Right cardiac atrium (tissue), 5 donors: ENCODE measurements at regions not wholly inside any gene's neighbourhood (a gene's known extent, or its start where the extent isn't known, plus 50 kb on each side); places are given as distances from the start of the nearest gene placed in this dataset.

Source experiments
- ATAC-seq, 2 donors: fragments of 200-7000 bp; cut with Tn5 transposase; one replicate each; pipeline versions ENCODE4 v1.8.0 to v1.9.1; 2020; ENCODE audit warnings: moderate library complexity in 2 of 2, mild to moderate bottlenecking in 1 of 2
- DNase-seq, 3 donors: peaks; one replicate each; pipeline ENCODE4 v3.0.0-alpha.2; 2020
- H3K27ac ChIP-seq: one replicate; pipeline ENCODE4 v1.5.1; 2013; ENCODE audit warnings: mild to moderate bottlenecking, low read length, control low read depth, moderate library complexity
- H3K27me3 ChIP-seq: one replicate; pipeline ENCODE4 v1.6.1; 2013; ENCODE audit not compliant: control insufficient read depth, insufficient read depth
- H3K4me1 ChIP-seq: one replicate; pipeline ENCODE4 v1.6.1; 2013; ENCODE audit warnings: low read length; ENCODE audit not compliant: control insufficient read depth, insufficient read depth
- H3K4me3 ChIP-seq: one replicate; pipeline ENCODE4 v1.5.1; 2013; ENCODE audit warnings: low read length, control low read depth
- H3K9me3 ChIP-seq: one replicate; pipeline ENCODE4 v1.6.1; 2013; ENCODE audit warnings: low read length; ENCODE audit not compliant: control insufficient read depth
- WGBS: extraction: QIAGEN DNeasy Blood & Tissue Kit; methylation state at CpG from one replicate; pipeline ENCODE4 v1.1.7; 2013; 5-methylcytosine and 5-hydroxymethylcytosine counted together
- intact Hi-C, 4 donors: fragments of 100-400 bp; cut with DNase I; formaldehyde crosslinking; loops; one replicate each; pipeline versions ENCODE4 v1.11.0 to v1.14.0; 2022 to 2023
- donor health status: healthy with polysubstance abuse.
- donor health status: DM: no; HTN: yes; CAD: no.
- donor health status: DM: no; HTN: no; CAD: no.
- donor health status: DM: no; HTN: yes; CAD: no; lungs with severe emphysema.
- donor health status: DM: yes; HTN: yes; CAD: no.

GRCh38 chr10:98332623-98333269 lies 64.8 kb upstream of the LOXL4 start:
- H3K4me1 ChIP-seq: no peaks in the 10 kb centered on the region
- H3K27ac ChIP-seq: no peak overlapping the region
- no peak overlapping the region for H3K4me3 ChIP-seq
- WGBS: 76% methylated on average over 8 of the region's 8 CpGs
- intact Hi-C loops: no loop called here
- no peak for ATAC-seq
- H3K27me3 ChIP-seq: no peaks in the 10 kb centered on the region
- no peak for DNase-seq
- no peaks in the 10 kb centered on the region for H3K9me3 ChIP-seq

DNA sequence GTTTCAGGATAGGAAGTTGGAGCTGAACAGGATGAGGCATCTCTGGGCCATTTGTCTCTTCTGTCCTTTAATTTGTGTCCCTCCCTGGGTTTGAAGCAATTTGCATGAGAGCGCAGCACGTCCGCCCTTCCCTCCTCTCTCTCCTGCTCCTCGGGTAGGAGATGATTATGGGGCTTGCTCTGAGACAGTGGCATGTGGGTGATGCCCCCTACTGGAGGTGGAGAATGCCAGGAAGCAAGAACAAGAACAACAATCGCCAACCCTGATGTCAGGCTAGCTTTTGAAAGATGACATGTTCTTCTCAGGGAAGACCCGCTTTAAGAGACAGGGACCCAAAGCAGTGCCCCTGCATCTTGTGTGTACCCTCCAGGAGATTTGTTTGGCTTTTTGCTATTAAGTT lies 63.9 kb upstream of the LOXL4 start:
- no peak overlapping the region for H3K27ac ChIP-seq
- no peak for ATAC-seq
- 65% methylated on average over 6 of the region's 6 CpGs for WGBS

DNA sequence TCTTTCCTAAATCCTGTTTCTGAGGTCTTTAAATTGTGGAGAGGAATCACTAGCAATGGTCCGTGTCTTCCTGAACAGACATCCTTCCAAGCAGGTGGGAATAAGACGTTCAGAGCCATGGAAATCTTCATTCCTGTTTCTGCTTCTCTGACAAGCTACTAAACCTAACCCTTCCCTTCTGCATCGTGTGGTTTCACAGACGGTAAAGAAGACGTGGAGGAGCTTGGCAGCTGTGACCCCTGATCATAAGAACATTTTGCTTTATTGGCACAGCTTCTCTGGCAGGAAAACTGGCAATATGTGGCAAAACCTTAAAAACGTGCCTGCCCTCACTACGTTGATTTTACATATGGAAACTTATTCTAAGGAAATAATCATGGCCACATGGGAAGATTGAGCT lies 63.0 kb upstream of the LOXL4 start:
- Histone ChIP-seq H3K27ac (no peak overlapping the region), H3K27me3 (no peaks in the 10 kb centered on the region), H3K4me3 (no peak overlapping the region), H3K9me3 (no peaks in the 10 kb centered on the region), H3K4me1 (no peaks in the 10 kb centered on the region)
- no peak for ATAC-seq
- no peak for DNase-seq
- intact Hi-C loops: no loop called here
- WGBS: 77% methylated on average over 7 of the region's 7 CpGs

More for the DNA sequence above, 63.9 kb upstream of the LOXL4 start:
- Histone ChIP-seq H3K27me3 (no peaks in the 10 kb centered on the region), H3K9me3 (no peaks in the 10 kb centered on the region), H3K4me3 (no peak overlapping the region), H3K4me1 (no peaks in the 10 kb centered on the region)
- intact Hi-C loops: no loop called here
- no peak for DNase-seq

- Histone ChIP-seq H3K9me3 (no peaks in the 10 kb centered on the region), H3K27ac (no peak overlapping the region), H3K4me1 (no peaks in the 10 kb centered on the region), H3K27me3 (no peaks in the 10 kb centered on the region), H3K4me3 (no peak overlapping the region)
- WGBS: 93% methylated on average over 1 of the region's 1 CpG
- ATAC-seq (no peak), DNase-seq (no peak)
- intact Hi-C loops: no loop called here
Observed at GRCh38 chr10:98328640-98329039, 60.6 kb upstream of the LOXL4 start.

DNA sequence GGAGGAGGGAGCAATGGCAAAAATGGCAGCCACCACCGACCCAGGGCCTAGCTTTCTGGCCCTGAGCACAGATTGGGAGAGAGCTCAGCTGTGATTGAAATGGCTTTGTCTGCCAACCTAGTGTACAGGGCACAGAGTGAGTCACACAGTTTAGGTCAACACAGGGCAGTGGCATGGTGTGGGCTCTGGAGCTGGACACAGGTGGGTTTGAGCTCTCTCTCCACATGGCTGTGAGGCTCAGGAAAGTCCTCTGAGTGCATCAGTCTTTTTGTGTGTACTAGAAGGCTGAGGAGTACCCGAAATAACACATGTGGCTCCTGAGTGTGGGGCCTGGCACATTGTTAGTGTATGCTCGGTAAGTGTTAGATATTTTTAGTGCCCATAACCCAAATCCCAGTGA lies 60.2 kb upstream of the LOXL4 start:
- WGBS: 83% methylated on average over 3 of the region's 3 CpGs
- ATAC-seq (no peak), DNase-seq (no peak)
- no peak overlapping the region for H3K27ac ChIP-seq
- H3K4me3 ChIP-seq: no peak overlapping the region
- H3K27me3 ChIP-seq: no peaks in the 10 kb centered on the region
- intact Hi-C loops: no loop called here
- H3K9me3 ChIP-seq: no peaks in the 10 kb centered on the region
- H3K4me1 ChIP-seq: no peaks in the 10 kb centered on the region

DNA sequence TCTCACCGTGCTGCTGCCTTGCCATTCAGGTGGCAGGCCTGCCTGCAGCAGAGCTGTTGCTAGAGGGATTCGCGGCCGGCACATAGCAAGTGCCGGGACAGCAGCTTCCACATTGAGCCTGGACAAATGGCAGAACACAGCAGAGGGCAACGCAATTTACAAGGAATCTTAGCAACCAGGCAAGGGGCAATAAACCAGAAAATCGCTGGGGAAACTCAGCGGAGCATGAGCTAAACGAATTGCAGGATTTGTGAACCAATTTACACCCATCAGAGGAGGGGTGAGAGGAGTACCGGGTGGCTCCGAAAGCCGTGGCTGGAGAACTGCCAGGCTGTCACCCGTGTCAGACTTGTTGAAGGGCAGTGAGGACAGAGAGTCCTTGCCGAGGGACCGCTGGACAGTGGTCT lies 58.6 kb upstream of the LOXL4 start:
- no peak overlapping the region for H3K4me3 ChIP-seq
- H3K27ac ChIP-seq: peak overlapping the region; percentile 21
- WGBS: 32% methylated on average over 15 of the region's 15 CpGs
- H3K9me3 ChIP-seq: no peaks in the 10 kb centered on the region
- H3K4me1 ChIP-seq: peaks cover 6% of the 10 kb centered on the region
- DNase-seq (peak in 2 of 3 donors; percentile 63 to 71), ATAC-seq (peak in 1 of 2 donors; percentile 31)
- no peaks in the 10 kb centered on the region for H3K27me3 ChIP-seq
- intact Hi-C loops: no loop called here

DNA sequence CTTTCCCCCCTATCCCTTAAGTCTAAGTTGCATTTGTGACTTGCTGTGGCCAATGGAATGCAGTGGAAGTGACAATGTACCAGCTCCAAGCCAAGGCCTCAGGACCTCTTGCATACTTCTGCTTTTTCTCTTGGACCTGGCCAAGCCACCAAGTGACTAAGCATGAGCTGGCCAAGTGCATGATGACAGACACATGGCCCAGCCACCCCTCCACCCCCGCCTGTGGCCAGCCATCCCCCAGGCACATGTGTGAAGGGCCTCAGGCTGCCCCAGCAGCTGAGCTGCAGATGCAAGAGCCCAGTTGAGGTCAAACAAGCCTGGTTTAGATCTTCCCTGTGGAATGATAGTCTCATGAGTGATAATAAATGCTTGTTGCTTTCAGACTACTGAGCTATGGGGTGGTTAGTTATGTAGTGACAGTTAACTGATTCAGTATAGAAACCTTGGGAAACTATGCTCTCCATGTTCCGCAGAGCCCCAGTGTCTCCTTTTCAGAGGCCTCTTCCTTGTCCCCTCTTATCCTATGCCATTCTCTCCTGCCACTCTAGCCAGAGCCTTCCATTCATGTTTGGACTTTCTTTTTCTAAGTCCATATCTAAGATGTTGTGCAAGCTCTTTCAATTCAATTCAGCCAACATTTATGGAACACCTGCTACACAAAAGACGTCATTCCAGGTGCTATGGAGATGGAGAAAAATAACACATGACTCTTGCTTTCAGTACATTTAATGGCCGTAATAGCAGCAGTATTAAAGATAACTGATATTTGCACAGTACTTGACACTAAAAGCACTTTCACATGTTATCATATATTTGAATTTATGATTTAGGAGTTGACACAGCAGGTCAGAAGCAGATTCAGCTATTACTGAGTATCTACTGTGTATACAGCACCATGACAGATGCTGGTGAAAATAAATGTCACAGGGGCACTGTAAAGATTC lies 55.5 kb upstream of the LOXL4 start:
- Histone ChIP-seq H3K27ac (peak overlapping the region; percentile 18), H3K4me1 (peaks cover 6% of the 10 kb centered on the region), H3K4me3 (no peak overlapping the region), H3K9me3 (no peaks in the 10 kb centered on the region), H3K27me3 (no peaks in the 10 kb centered on the region)
- intact Hi-C loops: no loop called here
- peak; percentile 77 to 88 (median 79) for DNase-seq
- 54% methylated on average over 4 of the region's 4 CpGs for WGBS
- ATAC-seq: peak; percentile 88 to 90

DNA sequence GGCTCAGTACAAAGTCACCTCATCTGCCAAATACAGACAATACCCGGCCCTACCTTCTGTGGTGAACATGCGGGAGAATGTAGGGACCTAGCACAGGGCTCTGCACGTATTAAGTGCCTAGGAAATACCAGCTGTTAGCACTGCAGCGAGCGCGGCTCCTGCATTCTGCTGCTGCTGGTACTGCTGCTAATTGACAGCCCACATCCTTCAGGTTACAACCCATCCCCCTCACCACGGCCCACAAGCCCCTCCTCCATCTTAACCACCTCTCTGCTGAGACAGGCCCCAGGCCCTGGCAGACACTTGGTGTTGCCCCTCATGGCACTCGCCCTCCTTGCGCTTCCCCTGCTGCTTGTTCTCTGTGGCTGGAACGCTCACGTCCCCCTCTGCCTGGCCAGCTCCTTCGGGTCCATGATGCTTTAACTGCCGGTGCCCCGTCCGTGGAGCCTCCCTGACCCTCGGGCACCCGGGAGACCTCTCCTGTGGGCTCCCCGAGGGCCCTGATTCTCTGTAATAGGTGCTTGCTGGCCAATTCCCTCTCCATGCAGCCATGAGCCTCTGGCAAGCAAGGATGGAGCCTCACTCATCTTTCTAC lies 53.3 kb upstream of the LOXL4 start:
- intact Hi-C loops: no loop called here
- Histone ChIP-seq H3K27me3 (no peaks in the 10 kb centered on the region), H3K9me3 (no peaks in the 10 kb centered on the region), H3K27ac (no peak overlapping the region), H3K4me1 (peaks cover 6% of the 10 kb centered on the region), H3K4me3 (no peak overlapping the region)
- no peak for ATAC-seq
- DNase-seq: no peak
- WGBS: 85% methylated on average over 18 of the region's 18 CpGs

DNA sequence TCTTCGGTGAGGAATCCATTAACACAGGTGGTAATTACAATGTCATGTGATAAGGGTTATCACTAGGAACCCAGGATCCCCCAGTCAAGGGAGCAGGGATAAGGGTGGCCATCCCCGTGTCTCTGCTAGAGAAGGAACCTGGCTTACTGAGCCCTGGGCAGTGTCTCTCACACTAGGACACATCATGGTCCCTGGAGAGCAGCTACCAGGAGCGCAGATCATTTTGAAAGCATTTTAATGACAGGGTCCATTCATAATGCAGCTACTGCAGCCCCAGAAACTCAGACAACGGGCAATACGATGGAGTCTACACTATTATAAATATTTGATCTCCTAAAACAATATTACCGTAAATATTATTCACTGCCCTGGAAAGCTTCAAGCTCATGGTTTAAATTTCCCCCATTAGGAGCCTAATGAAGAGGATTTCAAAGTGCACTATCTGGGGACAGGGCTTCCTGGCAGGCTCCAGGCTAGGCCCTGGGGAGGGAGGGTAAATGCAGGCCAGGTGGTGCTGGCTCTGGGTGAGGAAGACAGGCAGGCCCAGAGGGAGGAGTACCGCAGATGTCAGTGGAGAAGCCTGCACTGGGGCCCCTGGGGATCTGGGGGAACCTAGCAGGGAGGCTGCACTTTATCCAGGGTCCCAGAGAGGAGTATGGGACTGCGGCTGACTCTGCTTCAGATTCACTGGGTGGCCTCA lies 52.6 kb upstream of the LOXL4 start:
- Histone ChIP-seq H3K27ac (no peak overlapping the region), H3K4me1 (peaks cover 6% of the 10 kb centered on the region), H3K9me3 (no peaks in the 10 kb centered on the region), H3K4me3 (no peak overlapping the region), H3K27me3 (no peaks in the 10 kb centered on the region)
- WGBS: 88% methylated on average over 8 of the region's 8 CpGs
- no peak for ATAC-seq
- no peak for DNase-seq
- intact Hi-C loops: no loop called here

DNA sequence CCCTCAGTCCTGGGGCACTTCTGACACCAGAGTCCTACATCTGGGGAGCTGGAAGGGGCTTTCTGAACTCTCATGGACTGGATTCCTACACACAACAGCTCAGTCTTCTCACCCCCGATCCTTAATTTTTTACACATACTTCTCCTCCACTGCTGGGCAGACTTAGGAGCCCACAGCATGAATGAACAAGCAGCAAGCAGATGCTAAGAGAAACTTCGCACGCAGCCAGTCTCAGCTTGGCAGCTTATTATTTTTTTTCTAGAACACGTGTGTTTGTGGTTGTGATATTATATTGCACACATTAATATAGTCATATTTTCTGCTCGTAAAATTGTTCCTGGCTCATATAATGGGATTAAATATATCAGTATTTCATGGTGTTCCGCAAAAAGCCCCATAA lies 50.9 kb upstream of the LOXL4 start:
- no peak overlapping the region for H3K27ac ChIP-seq
- intact Hi-C loops: loop anchor here in 1 of 4 donors (10.0 kb wide), 1 partner anchor 404 kb away; no protein-coding TSS in a partner anchor
- DNase-seq (no peak), ATAC-seq (no peak)
- 93% methylated on average over 6 of the region's 6 CpGs for WGBS
- no peak overlapping the region for H3K4me3 ChIP-seq
- H3K4me1 ChIP-seq: peaks cover 6% of the 10 kb centered on the region
- no peaks in the 10 kb centered on the region for H3K27me3 ChIP-seq
- no peaks in the 10 kb centered on the region for H3K9me3 ChIP-seq
